Stomach smooth muscle (tissue), 2 donors: ENCODE measurements at regions not wholly inside any gene's neighbourhood (a gene's known extent, or its start where the extent isn't known, plus 50 kb on each side); places are given as distances from the start of the nearest gene placed in this dataset.

Experiments used
- H3K27ac ChIP-seq: one replicate; pipeline ENCODE4 v1.7.0; 2013; ENCODE audit warnings: mild to moderate bottlenecking, low read length, inconsistent platforms
- H3K27me3 ChIP-seq, 2 donors: one replicate each; pipeline ENCODE4 v1.7.0; 2013; ENCODE audit warnings: low read length in 2 of 2; ENCODE audit not compliant: insufficient read depth in 2 of 2, control insufficient read depth in 1 of 2
- H3K36me3 ChIP-seq, 2 donors: one replicate each; pipeline ENCODE4 v1.7.0; 2013; ENCODE audit warnings: low read length in 2 of 2; ENCODE audit not compliant: control insufficient read depth in 2 of 2, insufficient read depth in 2 of 2
- H3K4me1 ChIP-seq: one replicate; pipeline ENCODE4 v1.7.0; 2013; ENCODE audit warnings: low read length; ENCODE audit not compliant: control insufficient read depth, insufficient read depth
- H3K4me3 ChIP-seq, 2 donors: one replicate each; pipeline ENCODE4 v1.7.0; 2013; ENCODE audit warnings: low read length in 2 of 2
- H3K9ac ChIP-seq, 2 donors: one replicate each; pipeline ENCODE4 v1.7.0; 2013; ENCODE audit warnings: low read length in 2 of 2, mild to moderate bottlenecking in 1 of 2
- H3K9me3 ChIP-seq, 2 donors: one replicate each; pipeline ENCODE4 v1.7.0; 2013; ENCODE audit warnings: low read length in 2 of 2; ENCODE audit not compliant: control insufficient read depth in 2 of 2
- donor health status: healthy.
- donor health status: Pancreatic carcinoma.

- Histone ChIP-seq H3K4me1 (no peaks in the 10 kb centered on the region), H3K4me3 (no peak overlapping the region), H3K9ac (no peak overlapping the region), H3K9me3 (no peaks in the 10 kb centered on the region), H3K27me3 (peaks cover 7 to 10% of the 10 kb centered on the region in 2 donors), H3K27ac (no peak overlapping the region), H3K36me3 (no peaks in the 10 kb centered on the region)
Observed at GRCh38 chr6:90387383-90387775, 90.7 kb upstream of the BACH2 start.

DNA sequence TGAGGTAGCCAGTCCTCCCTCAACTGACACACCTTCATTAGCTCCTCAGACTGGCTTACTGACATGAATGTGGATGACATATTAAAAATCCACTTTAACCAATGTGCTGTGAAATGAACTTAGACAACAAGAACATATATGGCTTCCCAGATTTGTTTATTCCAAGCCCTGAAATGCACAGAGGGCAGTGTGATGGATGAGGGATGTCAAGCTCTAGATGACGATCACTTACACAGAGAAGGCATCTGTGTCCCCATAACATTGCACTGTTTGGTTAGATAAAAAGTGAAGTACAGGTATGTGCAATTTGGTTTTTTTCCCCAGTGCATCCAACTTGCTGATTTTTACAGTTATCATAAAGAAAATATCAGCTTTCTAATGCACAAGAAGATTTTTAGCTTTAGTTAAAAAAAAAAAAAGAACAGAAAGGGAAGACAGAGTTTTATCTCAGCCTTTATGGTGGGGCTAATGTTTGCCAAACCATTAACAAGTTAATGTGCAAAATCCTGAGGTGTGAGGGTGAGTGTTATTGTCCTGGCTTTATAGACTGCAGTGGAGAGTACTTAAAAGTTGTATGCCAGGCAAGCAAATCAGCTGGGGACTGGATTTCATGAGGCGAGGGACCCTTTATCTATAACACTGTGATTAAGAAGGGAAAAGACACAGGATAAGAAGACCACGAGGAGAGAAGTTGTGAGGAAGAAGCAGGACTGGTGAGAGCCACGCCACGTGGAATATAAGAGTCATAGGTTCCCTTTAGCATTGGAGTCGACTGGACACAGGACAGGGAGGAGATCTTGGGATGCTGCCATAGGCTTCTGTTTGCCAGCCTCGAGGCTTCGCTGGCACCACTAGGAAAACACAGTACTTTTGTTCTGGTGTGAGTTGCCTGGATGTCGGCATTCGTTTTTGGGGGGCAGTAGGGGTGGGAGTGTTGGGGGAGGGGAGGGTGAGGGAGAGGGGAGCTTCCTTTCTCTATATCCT, 90.0 kb upstream of the BACH2 start:
- no peaks in the 10 kb centered on the region for H3K4me1 ChIP-seq
- H3K36me3 ChIP-seq: no peaks in the 10 kb centered on the region
- H3K4me3 ChIP-seq: no peak overlapping the region
- H3K27ac ChIP-seq: no peak overlapping the region
- H3K9ac ChIP-seq: no peak overlapping the region
- no peaks in the 10 kb centered on the region for H3K9me3 ChIP-seq
- peaks cover 7 to 10% of the 10 kb centered on the region in 2 donors for H3K27me3 ChIP-seq

DNA sequence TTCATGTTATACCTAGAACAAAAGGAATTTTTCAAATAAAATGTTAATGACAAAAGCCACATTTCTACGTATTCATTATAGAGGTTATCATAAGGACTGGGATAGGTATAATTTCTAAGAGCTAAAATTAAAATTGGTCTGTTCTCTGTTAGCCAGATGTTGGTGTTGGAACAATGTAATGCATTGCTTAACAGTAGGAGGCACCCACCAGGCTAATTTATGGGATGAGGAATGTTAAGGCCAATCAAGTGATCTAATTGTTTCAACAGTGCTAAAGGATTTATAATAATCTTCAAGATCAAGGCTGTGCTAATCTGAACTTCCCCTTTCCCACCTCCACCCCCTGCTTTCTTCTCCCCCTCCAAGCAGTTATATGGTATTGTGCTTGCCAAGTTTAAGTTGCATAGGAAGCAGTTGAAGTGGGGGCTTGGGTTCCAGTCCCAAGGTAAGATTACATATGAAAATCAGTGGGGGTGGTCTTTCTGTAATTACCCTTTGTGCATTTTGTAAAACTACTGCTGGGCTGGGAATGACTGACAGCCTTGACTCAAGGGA, 89.2 kb upstream of the BACH2 start:
- Histone ChIP-seq H3K9me3 (no peaks in the 10 kb centered on the region), H3K27me3 (peaks cover 7 to 10% of the 10 kb centered on the region in 2 donors), H3K36me3 (no peaks in the 10 kb centered on the region), H3K4me3 (no peak overlapping the region), H3K4me1 (no peaks in the 10 kb centered on the region), H3K27ac (no peak overlapping the region), H3K9ac (no peak overlapping the region)

DNA sequence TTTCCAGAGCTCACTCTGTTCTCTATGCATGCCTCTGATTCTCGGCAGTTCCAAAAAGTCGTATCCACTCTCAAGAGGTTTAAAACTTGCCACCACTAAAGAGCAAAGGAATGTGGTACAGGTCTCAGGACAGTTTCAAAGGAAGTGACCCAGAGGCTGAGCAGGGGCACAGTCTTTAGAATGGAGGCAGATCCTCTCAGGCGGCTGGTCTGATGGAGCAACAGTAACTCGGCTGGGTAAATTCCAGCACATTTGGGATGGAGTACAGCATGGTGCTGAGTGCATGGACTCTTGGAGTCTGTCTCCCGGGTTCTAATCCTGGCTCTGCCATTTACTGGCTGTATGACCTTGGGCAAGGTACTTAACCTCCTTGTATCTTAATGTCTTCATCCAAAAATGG, 88.1 kb upstream of the BACH2 start:
- no peaks in the 10 kb centered on the region for H3K36me3 ChIP-seq
- H3K27me3 ChIP-seq: peaks cover 9 to 10% of the 10 kb centered on the region in 2 donors
- no peaks in the 10 kb centered on the region for H3K4me1 ChIP-seq
- no peak overlapping the region for H3K27ac ChIP-seq
- no peak overlapping the region for H3K4me3 ChIP-seq
- no peak overlapping the region for H3K9ac ChIP-seq
- H3K9me3 ChIP-seq: no peaks in the 10 kb centered on the region

GRCh38 chr6:90383196-90383822, 86.7 kb upstream of the BACH2 start:
- peaks cover 8 to 10% of the 10 kb centered on the region in 2 donors for H3K27me3 ChIP-seq
- H3K9me3 ChIP-seq: no peaks in the 10 kb centered on the region
- no peak overlapping the region for H3K4me3 ChIP-seq
- H3K27ac ChIP-seq: no peak overlapping the region
- no peak overlapping the region for H3K9ac ChIP-seq
- no peaks in the 10 kb centered on the region for H3K4me1 ChIP-seq
- no peaks in the 10 kb centered on the region for H3K36me3 ChIP-seq

DNA sequence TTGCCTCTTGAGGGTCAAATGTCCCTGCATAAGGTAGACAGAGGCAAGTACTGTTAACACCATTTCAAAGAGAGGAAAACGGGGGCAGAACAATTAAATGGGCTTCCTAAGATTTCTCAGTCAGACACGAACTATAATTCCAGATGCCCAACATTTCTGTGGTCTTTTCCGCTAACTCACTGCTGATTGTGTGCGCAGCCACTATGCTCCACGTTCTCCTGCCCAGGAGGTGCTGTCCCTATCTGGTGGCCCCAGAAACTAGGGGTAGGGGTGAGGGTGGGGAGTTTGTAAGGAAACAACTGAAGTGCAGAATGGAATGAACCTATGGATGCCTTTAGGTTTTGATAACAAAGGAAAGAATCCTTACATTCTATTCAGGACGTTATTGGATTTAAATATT, 86.1 kb upstream of the BACH2 start:
- no peaks in the 10 kb centered on the region for H3K4me1 ChIP-seq
- no peak overlapping the region for H3K4me3 ChIP-seq
- no peaks in the 10 kb centered on the region for H3K9me3 ChIP-seq
- no peak overlapping the region for H3K9ac ChIP-seq
- no peak overlapping the region for H3K27ac ChIP-seq
- peaks cover 7 to 9% of the 10 kb centered on the region in 2 donors for H3K27me3 ChIP-seq
- no peaks in the 10 kb centered on the region for H3K36me3 ChIP-seq

DNA sequence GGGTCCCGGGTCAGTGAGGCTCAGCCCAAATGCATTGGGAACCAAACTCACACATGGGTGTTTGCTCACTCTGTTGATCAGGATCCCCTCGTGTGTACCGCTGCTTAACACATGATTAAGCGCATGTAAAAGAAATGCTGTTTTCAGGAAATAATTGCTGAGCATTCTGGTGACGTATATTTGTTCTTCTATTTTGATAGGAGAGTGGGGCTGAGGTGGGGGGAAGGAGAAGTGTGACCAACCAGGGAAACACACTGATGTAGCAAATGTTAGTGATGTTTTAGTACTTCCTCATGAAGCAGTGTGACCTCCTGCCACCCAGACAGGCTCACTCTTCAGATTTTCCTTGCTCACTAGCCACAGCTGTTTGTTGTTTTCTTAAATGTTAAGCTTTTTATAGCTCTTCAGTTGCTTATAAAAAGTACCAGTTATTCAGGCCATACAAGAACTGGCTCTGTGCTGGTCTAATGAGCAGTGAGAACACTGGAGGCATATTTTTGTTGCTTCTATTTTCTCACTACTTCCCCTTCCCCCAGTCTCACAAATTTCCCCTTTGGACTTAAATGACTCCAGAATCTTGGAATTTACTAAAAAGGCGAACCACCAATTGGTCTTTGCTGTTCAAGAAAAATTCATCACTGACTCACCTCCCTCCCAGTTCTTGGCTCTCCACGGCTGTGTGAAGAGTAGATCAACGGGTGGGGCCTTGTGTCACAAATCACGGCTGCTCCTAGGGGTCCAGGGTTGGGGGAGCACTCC, 79.2 kb upstream of the BACH2 start:
- Histone ChIP-seq H3K27ac (no peak overlapping the region), H3K36me3 (no peaks in the 10 kb centered on the region), H3K27me3 (peaks cover 0 to 2% of the 10 kb centered on the region in 2 donors), H3K9me3 (no peaks in the 10 kb centered on the region), H3K4me3 (no peak overlapping the region), H3K4me1 (no peaks in the 10 kb centered on the region), H3K9ac (no peak overlapping the region)

DNA sequence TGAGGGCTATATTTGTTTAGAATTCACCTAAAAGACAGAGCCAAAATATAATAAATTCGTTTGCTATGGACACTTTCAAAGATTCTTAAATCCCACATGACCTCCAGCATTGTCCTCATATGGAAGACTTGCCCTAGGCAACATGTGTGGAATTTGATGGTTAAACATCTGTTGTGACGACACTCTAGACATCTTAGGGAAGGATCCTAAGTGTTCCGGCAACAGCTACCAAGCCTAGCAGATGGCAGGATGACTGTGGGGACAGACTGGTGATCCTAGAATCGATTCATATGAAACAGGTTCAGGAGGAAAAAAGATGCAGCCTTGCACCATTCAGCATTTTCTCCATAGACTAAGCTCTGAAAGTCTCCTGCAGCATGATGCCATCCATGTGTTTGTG, 77.6 kb upstream of the BACH2 start:
- no peaks in the 10 kb centered on the region for H3K9me3 ChIP-seq
- H3K27me3 ChIP-seq: no peaks in the 10 kb centered on the region
- no peak overlapping the region for H3K27ac ChIP-seq
- no peak overlapping the region for H3K9ac ChIP-seq
- no peaks in the 10 kb centered on the region for H3K36me3 ChIP-seq
- H3K4me1 ChIP-seq: no peaks in the 10 kb centered on the region
- H3K4me3 ChIP-seq: no peak overlapping the region

GRCh38 chr6:90372885-90373284, 76.2 kb upstream of the BACH2 start:
- Histone ChIP-seq H3K4me3 (no peak overlapping the region), H3K4me1 (no peaks in the 10 kb centered on the region), H3K36me3 (no peaks in the 10 kb centered on the region), H3K9me3 (no peaks in the 10 kb centered on the region), H3K27me3 (no peaks in the 10 kb centered on the region), H3K27ac (no peak overlapping the region), H3K9ac (no peak overlapping the region)

GRCh38 chr6:90372450-90372849, 75.8 kb upstream of the BACH2 start:
- no peak overlapping the region for H3K27ac ChIP-seq
- no peak overlapping the region for H3K9ac ChIP-seq
- H3K27me3 ChIP-seq: no peaks in the 10 kb centered on the region
- H3K9me3 ChIP-seq: no peaks in the 10 kb centered on the region
- H3K4me3 ChIP-seq: no peak overlapping the region
- H3K36me3 ChIP-seq: no peaks in the 10 kb centered on the region
- no peaks in the 10 kb centered on the region for H3K4me1 ChIP-seq
